ENCODE measurements at regions not wholly inside any gene's neighbourhood (a gene's known extent, or its start where the extent isn't known, plus 50 kb on each side); places are given as distances from the start of the nearest gene placed in this dataset.

GRCh38 chr22:34866495-34867131 is 199.3 kb upstream of the ISX start:
- no peak for DNase-seq (ENCODE audit: low read depth in 4 of 4, low spot score in 3 of 4)

DNA sequence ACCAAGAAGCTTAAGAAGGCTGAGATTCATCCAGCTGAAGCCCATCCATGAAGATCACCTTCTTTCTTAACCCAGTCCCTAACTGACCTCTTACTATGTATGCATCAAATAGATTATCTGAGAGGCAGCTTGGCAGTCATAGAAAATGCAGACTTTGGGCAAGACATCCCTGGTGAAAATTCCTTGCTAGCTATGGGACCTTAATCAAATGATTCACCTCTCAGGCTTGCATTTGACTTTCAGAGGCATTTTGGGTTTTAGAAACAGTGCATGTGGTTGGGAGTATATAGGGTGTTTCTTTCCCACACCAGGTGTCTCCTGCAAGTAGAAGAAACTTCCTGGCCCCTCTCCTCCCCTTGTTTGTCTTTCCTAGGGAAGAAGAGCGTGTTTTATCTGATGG is 188.5 kb upstream of the ISX start:
- no peak for DNase-seq (ENCODE audit: low read depth in 4 of 4, low spot score in 3 of 4)

- DNase-seq (ENCODE audit: low read depth in 4 of 4, low spot score in 3 of 4) = no peak
Observed at GRCh38 chr22:34878171-34878570, 187.8 kb upstream of the ISX start.

DNA sequence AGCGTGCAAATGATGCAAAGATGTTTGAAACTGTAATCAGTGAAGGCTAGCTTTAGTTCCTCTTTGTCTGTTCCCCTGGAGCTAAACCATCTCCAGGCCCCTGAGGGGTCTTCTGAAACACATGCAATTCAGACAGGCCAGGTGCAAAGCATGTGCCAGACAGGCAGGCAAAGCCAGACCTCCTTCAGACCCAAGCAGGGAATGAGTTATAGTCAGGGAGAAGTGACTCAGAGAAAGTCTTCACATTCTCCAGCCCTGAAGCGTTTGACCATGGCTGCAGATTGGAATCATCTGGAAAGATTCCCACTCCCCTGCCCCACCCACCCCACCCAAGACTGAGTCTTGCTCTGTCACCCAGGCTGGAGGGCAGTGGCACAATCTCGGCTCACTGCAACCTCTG is 187.0 kb upstream of the ISX start:
- no peak for DNase-seq (ENCODE audit: low read depth in 4 of 4, low spot score in 3 of 4)

- DNase-seq (ENCODE audit: low read depth in 4 of 4, low spot score in 3 of 4) = no peak
Observed at GRCh38 chr22:34880662-34881061, 185.3 kb upstream of the ISX start.

- DNase-seq (ENCODE audit: low read depth in 4 of 4, low spot score in 3 of 4) = no peak
Observed at GRCh38 chr22:34881453-34881852, 184.5 kb upstream of the ISX start.

DNA sequence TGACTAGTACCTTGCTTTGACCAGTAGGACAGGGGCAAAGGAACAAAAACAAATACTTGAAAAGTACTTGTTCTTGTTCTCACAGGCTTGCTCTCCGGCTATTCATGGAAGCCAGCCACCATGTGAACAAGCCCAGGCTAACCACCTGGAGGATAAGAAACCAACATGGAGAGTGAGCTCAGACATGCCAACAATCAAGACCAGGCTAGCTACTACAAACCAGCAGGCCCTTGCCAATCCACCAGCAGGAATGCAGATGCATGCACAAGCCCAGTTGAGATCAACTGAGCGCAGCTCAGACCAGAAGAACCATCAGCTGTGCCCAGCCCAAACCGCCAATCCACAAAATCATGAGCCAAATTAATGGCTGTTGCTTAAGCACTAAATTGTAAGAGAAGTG is 180.1 kb upstream of the ISX start:
- no peak for DNase-seq (ENCODE audit: low read depth in 4 of 4, low spot score in 3 of 4)

GRCh38 chr22:34886391-34886790 is 179.6 kb upstream of the ISX start:
- no peak for DNase-seq (ENCODE audit: low read depth in 4 of 4, low spot score in 3 of 4)

GRCh38 chr22:34886812-34887211 is 179.1 kb upstream of the ISX start:
- DNase-seq (ENCODE audit: low read depth in 4 of 4, low spot score in 3 of 4) = no peak

GRCh38 chr22:34897126-34897525 is 168.8 kb upstream of the ISX start:
- no peak for DNase-seq (ENCODE audit: low read depth in 4 of 4, low spot score in 3 of 4)

GRCh38 chr22:34902335-34902734 is 163.6 kb upstream of the ISX start:
- no peak for DNase-seq (ENCODE audit: low read depth in 4 of 4, low spot score in 3 of 4)

- DNase-seq (ENCODE audit: low read depth in 4 of 4, low spot score in 3 of 4) = no peak
Observed at GRCh38 chr22:34903416-34903815, 162.5 kb upstream of the ISX start.

DNA sequence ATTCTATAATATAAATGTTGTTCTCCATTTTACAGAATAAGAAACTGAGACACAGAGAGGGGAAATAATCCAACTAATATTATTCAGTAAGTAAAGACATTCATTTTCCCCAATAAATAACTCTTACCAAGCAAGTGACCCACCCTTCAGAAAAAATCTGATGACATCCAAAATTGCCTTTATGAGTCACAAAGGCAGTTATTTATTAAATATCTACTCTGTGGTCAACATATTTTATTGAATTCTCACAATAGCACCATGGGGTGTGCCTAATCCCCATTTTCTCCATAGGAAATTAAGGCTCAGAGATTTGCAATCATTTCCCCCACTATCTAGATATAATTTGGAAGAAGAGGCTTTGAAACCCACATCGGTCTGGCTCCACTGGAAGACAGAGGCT is 161.5 kb upstream of the ISX start:
- DNase-seq (ENCODE audit: low read depth in 4 of 4, low spot score in 3 of 4) = no peak

GRCh38 chr22:34913826-34914225 is 152.1 kb upstream of the ISX start:
- DNase-seq (ENCODE audit: low read depth in 4 of 4, low spot score in 3 of 4) = no peak

- DNase-seq (ENCODE audit: low read depth in 4 of 4, low spot score in 3 of 4) = no peak
Observed at GRCh38 chr22:34914846-34915245, 151.1 kb upstream of the ISX start.

GRCh38 chr22:34917239-34917638 is 148.7 kb upstream of the ISX start:
- DNase-seq (ENCODE audit: low read depth in 4 of 4, low spot score in 3 of 4) = no peak

DNA sequence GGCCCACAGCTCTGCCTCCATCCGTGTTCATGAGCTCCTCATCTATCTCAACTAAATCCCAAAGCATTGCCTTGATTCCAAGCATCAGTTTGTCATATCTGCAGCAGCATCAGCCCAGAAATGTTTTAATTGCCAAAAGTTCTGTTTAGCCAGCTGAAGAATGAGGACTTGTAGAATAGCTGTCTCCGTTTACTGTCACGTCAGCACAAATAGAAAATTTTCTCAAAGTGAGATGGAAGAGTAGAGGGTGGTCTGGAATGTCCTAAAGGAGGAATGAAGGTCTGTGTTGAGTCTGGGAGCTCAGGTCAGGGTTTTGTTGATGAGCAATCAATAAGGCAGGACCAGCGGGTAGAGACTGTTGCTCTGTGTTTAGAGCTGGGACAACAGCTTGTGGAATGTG is 134.9 kb upstream of the ISX start:
- DNase-seq (ENCODE audit: low read depth in 4 of 4, low spot score in 3 of 4) = no peak

- DNase-seq (ENCODE audit: low read depth in 4 of 4, low spot score in 3 of 4) = no peak
Observed at GRCh38 chr22:34934261-34934660, 131.7 kb upstream of the ISX start.

DNA sequence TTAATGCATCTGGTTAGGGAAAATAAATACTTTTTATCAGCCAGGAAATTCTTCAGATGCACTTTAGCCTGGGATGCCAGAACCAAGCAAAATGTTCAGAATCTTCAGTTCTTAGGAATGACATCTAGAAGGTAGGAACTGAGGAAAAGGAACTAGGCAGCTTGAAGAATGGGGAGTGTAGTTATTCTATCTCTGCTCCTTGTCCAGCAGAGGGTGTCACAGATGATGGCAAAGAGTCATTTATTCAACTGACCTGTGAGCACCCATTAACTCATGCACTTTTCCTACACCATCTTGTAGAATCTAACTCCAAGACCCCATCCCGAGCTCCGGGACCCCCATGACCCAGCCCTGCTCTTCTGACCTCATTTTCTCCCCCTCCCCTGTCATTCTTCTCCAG is 122.1 kb upstream of the ISX start:
- no peak for DNase-seq (ENCODE audit: low read depth in 4 of 4, low spot score in 3 of 4)

DNA sequence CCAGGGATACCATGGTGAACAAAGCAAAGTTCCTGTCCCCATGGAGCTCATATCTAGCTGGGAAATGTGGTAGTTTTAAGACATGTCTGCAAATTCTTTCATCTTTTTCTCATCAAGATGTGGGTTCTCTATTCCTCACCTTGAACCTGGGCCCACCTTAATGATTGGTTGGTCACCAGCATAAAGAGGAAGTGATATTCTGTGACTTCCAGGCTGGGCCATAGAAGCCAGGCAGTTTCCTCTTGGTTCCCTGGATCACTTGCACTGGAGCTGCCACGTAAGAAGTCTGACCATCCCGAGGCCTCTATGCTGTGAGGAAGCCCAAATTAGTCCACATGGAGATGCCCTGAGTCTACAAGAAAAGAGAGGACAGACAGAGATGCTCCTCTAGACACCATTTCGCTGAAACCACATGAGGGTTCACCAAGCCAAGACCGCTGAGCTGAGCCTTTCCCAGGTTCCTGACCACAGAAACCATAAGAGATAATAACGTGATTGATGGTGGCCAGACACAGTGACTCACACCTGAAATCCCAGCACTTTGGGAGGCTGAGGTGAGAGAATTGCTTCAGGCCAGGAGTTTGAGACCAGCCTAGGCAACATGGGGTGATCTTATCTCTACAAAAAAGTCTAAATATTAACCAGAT is 119.5 kb upstream of the ISX start:
- no peak for DNase-seq (ENCODE audit: low read depth in 4 of 4, low spot score in 3 of 4)

GRCh38 chr22:34950489-34950888 is 115.5 kb upstream of the ISX start:
- peak; percentile 49 to 64 (median 60) for DNase-seq (ENCODE audit: low read depth in 4 of 4, low spot score in 3 of 4)

DNA sequence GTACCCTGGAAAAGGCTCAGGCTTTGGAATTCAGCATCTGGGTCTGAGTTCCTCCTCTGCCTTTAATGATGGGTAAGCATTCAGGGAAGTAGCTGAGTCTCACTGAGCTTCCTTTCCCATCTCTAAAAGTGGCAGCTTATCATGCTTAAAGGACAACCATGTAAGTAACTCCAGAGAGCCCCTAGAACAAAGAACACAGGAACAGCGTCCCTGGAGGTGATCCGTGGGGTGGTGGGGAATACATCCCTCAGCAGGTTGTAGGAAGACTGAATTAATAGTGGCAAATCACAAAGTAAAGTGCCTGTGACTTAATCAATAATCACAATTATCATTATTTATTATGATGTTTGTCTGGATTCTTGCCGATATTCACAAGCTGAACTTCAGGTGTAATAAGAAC is 114.7 kb upstream of the ISX start:
- no peak for DNase-seq (ENCODE audit: low read depth in 4 of 4, low spot score in 3 of 4)

DNA sequence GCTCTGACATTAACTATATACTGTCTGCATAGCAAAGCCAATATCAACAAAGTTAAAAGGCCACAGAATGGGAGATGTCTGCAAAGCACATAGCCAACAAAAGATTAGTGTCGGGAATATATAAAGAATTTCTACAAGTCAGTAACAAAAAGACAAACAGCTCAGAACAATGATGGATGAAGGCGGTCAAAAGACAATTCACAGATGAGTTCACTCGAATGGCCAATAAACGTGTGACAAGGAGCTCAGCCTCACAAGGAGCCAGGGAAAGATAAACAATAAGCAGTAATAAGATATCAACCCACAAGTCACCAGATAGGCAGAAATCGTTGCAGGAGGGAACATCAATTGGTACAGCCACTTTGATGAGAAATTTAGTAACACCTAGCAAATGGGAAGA is 106.0 kb upstream of the ISX start:
- no peak for DNase-seq (ENCODE audit: low read depth in 4 of 4, low spot score in 3 of 4)
